ENCODE measurements at regions not wholly inside any gene's neighbourhood (a gene's known extent, or its start where the extent isn't known, plus 50 kb on each side); places are given as distances from the start of the nearest gene placed in this dataset.

DNA sequence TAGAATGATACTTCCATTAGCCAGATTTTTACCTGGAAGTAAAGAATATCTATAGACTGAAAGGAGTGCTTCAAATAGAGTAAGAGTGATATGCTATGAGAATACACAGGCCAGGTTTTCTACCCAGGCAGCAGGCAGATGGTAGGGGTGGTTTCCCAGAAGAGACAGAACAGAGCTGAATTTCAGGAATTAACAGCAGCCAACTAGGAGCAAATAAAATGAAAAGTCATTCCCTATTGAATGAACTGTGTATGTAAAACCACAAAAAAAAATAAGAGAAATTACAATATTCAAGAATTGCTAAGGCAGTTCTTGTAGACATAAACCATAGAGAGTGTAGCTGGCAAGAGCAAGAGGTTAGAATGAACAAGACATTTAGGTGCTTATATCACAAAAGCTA, 336.8 kb downstream of the KCNJ3 start:
- DNase-seq, result no peak
- ChIA-PET CTCF (no interaction called here), POLR2A (no interaction called here)
- H3K4me2 ChIP-seq, result no peak overlapping the region
- H3K4me3 ChIP-seq (ENCODE audit: low read depth in 2 of 2, low read length in 1 of 2), result no peak overlapping the region
- H3K4me1 ChIP-seq (ENCODE audit: control insufficient read depth in 1 of 2, insufficient read depth in 2 of 2, low read depth in 1 of 2, low read length in 1 of 2), result no peaks in the 10 kb centered on the region
- H3K27me3 ChIP-seq (ENCODE audit: insufficient read depth), result no peaks in the 10 kb centered on the region
- no peaks in the 10 kb centered on the region for H3F3A ChIP-seq (replicated peaks; ENCODE audit: insufficient read depth)
- no peak for TF ChIP-seq MXI1 (IDR thresholded peaks at IDR 0.05; ENCODE audit: low read depth, low read length)
- TF ChIP-seq, protein P1, sequence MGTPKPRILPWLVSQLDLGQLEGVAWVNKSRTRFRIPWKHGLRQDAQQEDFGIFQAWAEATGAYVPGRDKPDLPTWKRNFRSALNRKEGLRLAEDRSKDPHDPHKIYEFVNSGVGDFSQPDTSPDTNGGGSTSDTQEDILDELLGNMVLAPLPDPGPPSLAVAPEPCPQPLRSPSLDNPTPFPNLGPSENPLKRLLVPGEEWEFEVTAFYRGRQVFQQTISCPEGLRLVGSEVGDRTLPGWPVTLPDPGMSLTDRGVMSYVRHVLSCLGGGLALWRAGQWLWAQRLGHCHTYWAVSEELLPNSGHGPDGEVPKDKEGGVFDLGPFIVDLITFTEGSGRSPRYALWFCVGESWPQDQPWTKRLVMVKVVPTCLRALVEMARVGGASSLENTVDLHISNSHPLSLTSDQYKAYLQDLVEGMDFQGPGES (IDR thresholded peaks at IDR 0.05; ENCODE audit: low read depth, low read length), result no peak
- no peak for TF ChIP-seq USF1 (IDR thresholded peaks at IDR 0.05; ENCODE audit: borderline replicate concordance, low read depth)
- TF ChIP-seq TCF12 (IDR thresholded peaks at IDR 0.05), result no peak
- TF ChIP-seq NFIC (IDR thresholded peaks at IDR 0.05; ENCODE audit: borderline replicate concordance), result no peak
- no peak for TF ChIP-seq CHD2 (IDR thresholded peaks at IDR 0.05; ENCODE audit: low read length, partially characterized antibody)
- TF ChIP-seq FOSL2 (IDR thresholded peaks at IDR 0.05; ENCODE audit: borderline replicate concordance, low read depth), result no peak
- no peak for TF ChIP-seq RFX5 (IDR thresholded peaks at IDR 0.05; ENCODE audit: low read length)
- no peak for TF ChIP-seq REST (IDR thresholded peaks at IDR 0.05; ENCODE audit: low read depth, low read length)
- no peak for TF ChIP-seq RAD21 (IDR thresholded peaks at IDR 0.05; ENCODE audit: low read length)
- no peak for TF ChIP-seq SMC3 (IDR thresholded peaks at IDR 0.05; ENCODE audit: low read depth, low read length)
- no peak for TF ChIP-seq GABPA (IDR thresholded peaks at IDR 0.05; ENCODE audit: low read depth)
- no peak for TF ChIP-seq TAF1 (IDR thresholded peaks at IDR 0.05; ENCODE audit: borderline replicate concordance, low read depth, low read length)
- TF ChIP-seq RCOR1 (IDR thresholded peaks at IDR 0.05; ENCODE audit: low read length), result no peak
- H3K27ac ChIP-seq (ENCODE audit: low read depth in 2 of 2, low read length in 1 of 2), result no peak overlapping the region
- H3K36me3 ChIP-seq (replicated peaks in 1 of 2; ENCODE audit: control insufficient read depth in 1 of 2, insufficient read depth in 2 of 2, low read length in 1 of 2), result no peaks in the 10 kb centered on the region
- no peaks in the 10 kb centered on the region for H4K20me1 ChIP-seq (ENCODE audit: insufficient read depth)
- no peak overlapping the region for H3K9ac ChIP-seq
- H3K9me2 ChIP-seq, result no peaks in the 10 kb centered on the region
- no peaks in the 10 kb centered on the region for H3K79me2 ChIP-seq (ENCODE audit: insufficient read depth)
- no peak overlapping the region for H2AFZ ChIP-seq (ENCODE audit: low read depth)
- H3K9me3 ChIP-seq, result no peaks in the 10 kb centered on the region

DNA sequence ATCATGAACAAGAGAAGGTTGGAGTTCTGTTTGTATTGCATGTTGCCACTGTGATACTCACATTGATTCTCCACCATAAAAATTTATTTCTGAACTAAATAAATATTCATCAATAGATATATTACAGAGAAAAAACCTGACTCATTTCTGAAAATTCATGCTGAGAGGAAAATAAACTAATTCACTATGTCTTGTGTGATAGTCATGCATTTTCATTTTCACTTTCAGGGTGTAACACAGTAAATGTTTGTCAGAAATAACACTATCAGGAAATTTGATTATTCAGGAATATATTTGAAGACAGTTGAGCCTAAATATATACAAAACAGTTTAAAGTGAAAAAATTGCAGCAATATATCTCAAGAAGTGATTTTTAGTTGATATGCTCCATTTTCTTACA, 335.2 kb downstream of the KCNJ3 start:
- Histone ChIP-seq H3K9me3 (no peaks in the 10 kb centered on the region), H3K4me2 (no peak overlapping the region), H3K9ac (no peak overlapping the region), H3K4me1 (ENCODE audit: control insufficient read depth in 1 of 2, insufficient read depth in 2 of 2, low read depth in 1 of 2, low read length in 1 of 2) (no peaks in the 10 kb centered on the region), H3K79me2 (ENCODE audit: insufficient read depth) (no peaks in the 10 kb centered on the region), H3K36me3 (replicated peaks in 1 of 2; ENCODE audit: control insufficient read depth in 1 of 2, insufficient read depth in 2 of 2, low read length in 1 of 2) (no peaks in the 10 kb centered on the region), H3K27ac (ENCODE audit: low read depth in 2 of 2, low read length in 1 of 2) (no peak overlapping the region), H3K9me2 (no peaks in the 10 kb centered on the region), H3K27me3 (ENCODE audit: insufficient read depth) (no peaks in the 10 kb centered on the region), H2AFZ (ENCODE audit: low read depth) (no peak overlapping the region), H4K20me1 (ENCODE audit: insufficient read depth) (no peaks in the 10 kb centered on the region), H3F3A (replicated peaks; ENCODE audit: insufficient read depth) (no peaks in the 10 kb centered on the region), H3K4me3 (ENCODE audit: low read depth in 2 of 2, low read length in 1 of 2) (no peak overlapping the region)
- no peak for DNase-seq
- ChIA-PET CTCF (no interaction called here), POLR2A (no interaction called here)
- TF ChIP-seq EZH2phosphoT487 (IDR thresholded peaks at IDR 0.05; ENCODE audit: borderline replicate concordance, low read depth) (no peak), POLR2AphosphoS5 (IDR thresholded peaks at IDR 0.05; ENCODE audit: low read depth, low read length) (no peak), EP300 (IDR thresholded peaks at IDR 0.05; ENCODE audit: borderline replicate concordance in 1 of 2, low read depth in 1 of 2, low read length in 1 of 2) (no peak), CTCF (IDR thresholded peaks at IDR 0.05) (no peak), SIN3A (IDR thresholded peaks at IDR 0.05; ENCODE audit: borderline replicate concordance, low read depth, low read length) (no peak), SMC3 (IDR thresholded peaks at IDR 0.05; ENCODE audit: low read depth, low read length) (no peak), PBX3 (IDR thresholded peaks at IDR 0.05) (no peak), JUND (IDR thresholded peaks at IDR 0.05) (no peak)
